Fibroblast of villous mesenchyme (primary cell): ENCODE measurements at regions not wholly inside any gene's neighbourhood (a gene's known extent, or its start where the extent isn't known, plus 50 kb on each side); places are given as distances from the start of the nearest gene placed in this dataset.

Source experiments
- DNase-seq: peaks from one replicate; pipeline ENCODE4 v3.0.0-alpha.2; 2010; ENCODE audit warnings: low read depth
- H3K4me3 ChIP-seq: 2 replicates; pipeline ENCODE4 v1.5.1; 2011; ENCODE audit warnings: low read depth, mild to moderate bottlenecking, low read length
- TF ChIP-seq, protein P1 (sequence below): IDR thresholded peaks from 2 replicates; pipeline ENCODE4 v1.5.1; 2012; ENCODE audit warnings: low read depth, mild to moderate bottlenecking, low read length; ENCODE audit not compliant: insufficient read depth

GRCh38 chr20:11378252-11378651, 539.4 kb upstream of the BTBD3 start:
- DNase-seq = no peak
- H3K4me3 ChIP-seq = no peak overlapping the region
- TF ChIP-seq, protein P1, sequence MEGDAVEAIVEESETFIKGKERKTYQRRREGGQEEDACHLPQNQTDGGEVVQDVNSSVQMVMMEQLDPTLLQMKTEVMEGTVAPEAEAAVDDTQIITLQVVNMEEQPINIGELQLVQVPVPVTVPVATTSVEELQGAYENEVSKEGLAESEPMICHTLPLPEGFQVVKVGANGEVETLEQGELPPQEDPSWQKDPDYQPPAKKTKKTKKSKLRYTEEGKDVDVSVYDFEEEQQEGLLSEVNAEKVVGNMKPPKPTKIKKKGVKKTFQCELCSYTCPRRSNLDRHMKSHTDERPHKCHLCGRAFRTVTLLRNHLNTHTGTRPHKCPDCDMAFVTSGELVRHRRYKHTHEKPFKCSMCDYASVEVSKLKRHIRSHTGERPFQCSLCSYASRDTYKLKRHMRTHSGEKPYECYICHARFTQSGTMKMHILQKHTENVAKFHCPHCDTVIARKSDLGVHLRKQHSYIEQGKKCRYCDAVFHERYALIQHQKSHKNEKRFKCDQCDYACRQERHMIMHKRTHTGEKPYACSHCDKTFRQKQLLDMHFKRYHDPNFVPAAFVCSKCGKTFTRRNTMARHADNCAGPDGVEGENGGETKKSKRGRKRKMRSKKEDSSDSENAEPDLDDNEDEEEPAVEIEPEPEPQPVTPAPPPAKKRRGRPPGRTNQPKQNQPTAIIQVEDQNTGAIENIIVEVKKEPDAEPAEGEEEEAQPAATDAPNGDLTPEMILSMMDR = no peak

- TF ChIP-seq, protein P1 = peak; percentile 1
- no peak overlapping the region for H3K4me3 ChIP-seq
- DNase-seq = peak; percentile 47
Observed at GRCh38 chr20:11379257-11380011, 538.3 kb upstream of the BTBD3 start.

DNA sequence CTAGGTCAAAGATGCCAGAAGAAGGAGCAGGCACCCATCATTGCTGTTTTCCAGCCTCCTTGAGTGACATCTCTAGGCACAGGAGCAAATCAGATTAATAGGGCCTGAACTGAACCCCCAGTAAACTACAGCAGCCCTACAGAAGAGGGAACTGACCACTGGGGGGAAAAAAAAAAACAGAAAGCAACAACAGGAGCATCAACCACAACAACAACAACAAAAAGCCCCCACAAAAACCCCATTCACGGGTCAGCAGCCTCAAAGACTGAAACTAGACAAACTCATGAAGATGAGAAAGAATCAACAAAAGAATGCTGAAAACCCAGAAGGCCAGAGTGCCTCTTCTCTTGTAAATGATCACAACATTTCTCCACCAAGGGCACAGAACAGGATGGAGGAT, 537.4 kb upstream of the BTBD3 start:
- H3K4me3 ChIP-seq = no peak overlapping the region
- TF ChIP-seq, protein P1 = no peak
- DNase-seq = no peak

GRCh38 chr20:11387189-11387754, 530.4 kb upstream of the BTBD3 start:
- TF ChIP-seq, protein P1 = no peak
- peak; percentile 92 for DNase-seq
- no peak overlapping the region for H3K4me3 ChIP-seq

- TF ChIP-seq, protein P1 = no peak
- no peak overlapping the region for H3K4me3 ChIP-seq
- DNase-seq = no peak
Observed at GRCh38 chr20:11389186-11389585, 528.5 kb upstream of the BTBD3 start.

- peak; percentile 71 for DNase-seq
- TF ChIP-seq, protein P1 = no peak
- no peak overlapping the region for H3K4me3 ChIP-seq
Observed at GRCh38 chr20:11391591-11391990, 526.1 kb upstream of the BTBD3 start.
